Lower leg skin (tissue), 3 donors: ENCODE measurements at regions not wholly inside any gene's neighbourhood (a gene's known extent, or its start where the extent isn't known, plus 50 kb on each side); places are given as distances from the start of the nearest gene placed in this dataset.

Experiments
- CTCF ChIP-seq, 3 donors: fragments of 450-650 bp; IDR thresholded peaks; one replicate each; pipeline ENCODE4 v1.5.1; 2016; ENCODE audit warnings: antibody characterized with exemption in 3 of 3, mild to moderate bottlenecking in 3 of 3, moderate library complexity in 2 of 3
- POLR2A ChIP-seq, 2 donors: fragments of 450-650 bp; IDR thresholded peaks; one replicate each; pipeline ENCODE4 v1.6.1; 2016 to 2017; ENCODE audit warnings: antibody characterized with exemption in 2 of 2, mild to moderate bottlenecking in 1 of 2, moderate library complexity in 1 of 2

- no peak for TF ChIP-seq CTCF (IDR thresholded peaks at IDR 0.05)
- TF ChIP-seq POLR2A (IDR thresholded peaks at IDR 0.05) = no peak
Observed at GRCh38 chr9:134526584-134527477, 114.8 kb upstream of the COL5A1 start.
